GM21381 (cell line): ENCODE measurements at regions not wholly inside any gene's neighbourhood (a gene's known extent, or its start where the extent isn't known, plus 50 kb on each side); places are given as distances from the start of the nearest gene placed in this dataset.
"Not testable (repeated sequence)": the region's sequence is repeated elsewhere in the genome, so short reads cannot be mapped to it uniquely, and the experiment has no call there.

Experiments used
- ATAC-seq: cut with Tn5 transposase; IDR thresholded peaks from one replicate; pipeline ENCODE4 v1.9.1; 2021; ENCODE audit warnings: mild to moderate bottlenecking, moderate library complexity; ENCODE audit not compliant: unreplicated experiment

GRCh38 chr1:219434923-219435297 lies 178.0 kb downstream of the ZC3H11B start:
- ATAC-seq, result no peak

- no peak for ATAC-seq
Observed at GRCh38 chr1:219434285-219434922, 178.5 kb downstream of the ZC3H11B start.

GRCh38 chr1:219433496-219434131 lies 179.3 kb downstream of the ZC3H11B start:
- no peak for ATAC-seq

GRCh38 chr1:219433001-219433400 lies 179.9 kb downstream of the ZC3H11B start:
- no peak for ATAC-seq

GRCh38 chr1:219432191-219432606 lies 180.7 kb downstream of the ZC3H11B start:
- ATAC-seq, result no peak

GRCh38 chr1:219430419-219430818 lies 182.5 kb downstream of the ZC3H11B start:
- ATAC-seq, result no peak

- no peak for ATAC-seq
Observed at GRCh38 chr1:219428651-219429050, 184.3 kb downstream of the ZC3H11B start.

- ATAC-seq, result no peak
Observed at GRCh38 chr1:219427989-219428388, 184.9 kb downstream of the ZC3H11B start.

- no peak for ATAC-seq
Observed at GRCh38 chr1:219427403-219427802, 185.5 kb downstream of the ZC3H11B start.

GRCh38 chr1:219422811-219423598 lies 189.9 kb downstream of the ZC3H11B start:
- no peak for ATAC-seq

- no peak for ATAC-seq
Observed at GRCh38 chr1:219420913-219421312, 192.0 kb downstream of the ZC3H11B start.

GRCh38 chr1:219419860-219420259 lies 193.0 kb downstream of the ZC3H11B start:
- ATAC-seq, result no peak

GRCh38 chr1:219419065-219419464 lies 193.8 kb downstream of the ZC3H11B start:
- no peak for ATAC-seq

GRCh38 chr1:219417610-219418009 lies 195.3 kb downstream of the ZC3H11B start:
- no peak for ATAC-seq

GRCh38 chr1:219416598-219417238 lies 196.2 kb downstream of the ZC3H11B start:
- peak; percentile 94 for ATAC-seq

GRCh38 chr1:219415915-219416314 lies 197.0 kb downstream of the ZC3H11B start:
- no peak for ATAC-seq

GRCh38 chr1:219415433-219415832 lies 197.5 kb downstream of the ZC3H11B start:
- no peak for ATAC-seq

- no peak for ATAC-seq
Observed at GRCh38 chr1:219414250-219414649, 198.7 kb downstream of the ZC3H11B start.

GRCh38 chr1:219413536-219413935 lies 199.4 kb downstream of the ZC3H11B start:
- ATAC-seq, result no peak

GRCh38 chr1:219412772-219413171 lies 200.1 kb downstream of the ZC3H11B start:
- ATAC-seq, result no peak

- not testable (repeated sequence) for ATAC-seq
Observed at GRCh38 chr1:219410721-219411120, 202.2 kb downstream of the ZC3H11B start.
